GM12891 (cell line): ENCODE measurements at regions not wholly inside any gene's neighbourhood (a gene's known extent, or its start where the extent isn't known, plus 50 kb on each side); places are given as distances from the start of the nearest gene placed in this dataset.

Experiments used
- PAX5 ChIP-seq: IDR thresholded peaks from 2 replicates; pipeline ENCODE4 v1.6.1; 2011; ENCODE audit warnings: low read length, moderate library complexity, mild to moderate bottlenecking; ENCODE audit not compliant: insufficient read depth, severe bottlenecking
- POLR2A ChIP-seq: IDR thresholded peaks from 2 replicates; pipeline ENCODE4 v1.6.1; 2011; ENCODE audit warnings: low read depth, low read length, control low read depth
- POLR2AphosphoS5 ChIP-seq: IDR thresholded peaks from 2 replicates; pipeline ENCODE4 v1.6.1; 2011; ENCODE audit warnings: low read depth, low read length, control low read depth
- POU2F2 ChIP-seq: IDR thresholded peaks from 2 replicates; pipeline ENCODE4 v1.6.1; 2011; ENCODE audit warnings: low read depth, mild to moderate bottlenecking, control low read depth, low read length, moderate library complexity
- SPI1 ChIP-seq: IDR thresholded peaks from 2 replicates; pipeline ENCODE4 v1.6.1; 2011; ENCODE audit warnings: low read depth, low read length, control low read depth
- TAF1 ChIP-seq: IDR thresholded peaks from 2 replicates; pipeline ENCODE4 v1.6.1; 2011; ENCODE audit warnings: low read depth, low read length, control low read depth

DNA sequence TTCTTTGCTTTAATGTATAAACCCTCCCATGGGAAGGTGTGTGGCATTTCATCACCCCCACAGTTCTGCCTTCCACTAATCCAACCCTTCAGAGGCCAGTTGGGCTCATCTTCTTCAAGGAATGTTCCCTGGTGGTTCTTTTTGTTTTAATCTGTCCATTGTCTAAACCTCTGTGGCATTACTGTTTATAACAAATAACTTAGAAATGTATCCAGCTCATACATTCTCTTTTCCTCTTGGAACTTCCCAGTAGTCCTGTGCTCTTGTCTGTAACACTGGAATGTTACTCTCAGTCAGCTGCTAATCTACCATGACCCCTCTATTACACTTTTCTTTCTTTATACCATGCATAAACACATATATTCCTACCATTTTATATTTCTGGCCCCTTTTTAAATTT is 213.5 kb upstream of the TARS1 start:
- TF ChIP-seq POLR2AphosphoS5 (no peak), POLR2A (no peak), SPI1 (no peak), PAX5 (no peak), TAF1 (no peak), POU2F2 (no peak)
